Endothelial cell (in vitro differentiated cells): ENCODE measurements at regions not wholly inside any gene's neighbourhood (a gene's known extent, or its start where the extent isn't known, plus 50 kb on each side); places are given as distances from the start of the nearest gene placed in this dataset.

Source experiments
- DNase-seq: peaks from one replicate; pipeline ENCODE4 v3.0.0; 2021; ENCODE audit warnings: low spot score
- H3K27ac Mint-ChIP-seq: one replicate; pipeline ENCODE4 v1.8.0; 2021; ENCODE audit warnings: mixed read lengths, inconsistent platforms; ENCODE audit not compliant: unreplicated experiment
- H3K27me3 Mint-ChIP-seq: one replicate; pipeline ENCODE4 v1.8.0; 2021; ENCODE audit warnings: mild to moderate bottlenecking, moderate library complexity, mixed read lengths, inconsistent platforms; ENCODE audit not compliant: unreplicated experiment
- H3K36me3 Mint-ChIP-seq: one replicate; pipeline ENCODE4 v1.8.0; 2021; ENCODE audit warnings: mild to moderate bottlenecking, low read depth, mixed read lengths, inconsistent platforms; ENCODE audit not compliant: unreplicated experiment
- H3K4me1 Mint-ChIP-seq: one replicate; pipeline ENCODE4 v1.8.0; 2021; ENCODE audit warnings: mild to moderate bottlenecking, mixed read lengths, inconsistent platforms; ENCODE audit not compliant: unreplicated experiment
- H3K4me3 Mint-ChIP-seq: one replicate; pipeline ENCODE4 v1.8.0; 2021; ENCODE audit warnings: mild to moderate bottlenecking, mixed read lengths, inconsistent platforms; ENCODE audit not compliant: unreplicated experiment
- H3K9me3 Mint-ChIP-seq: one replicate; pipeline ENCODE4 v1.8.0; 2021; ENCODE audit warnings: mixed read lengths, inconsistent platforms; ENCODE audit not compliant: unreplicated experiment
- TF ChIP-seq, protein P1 (sequence below): fragments of 200-600 bp; sonication (generic); IDR thresholded peaks from one replicate; pipeline ENCODE4 v1.5.0; 2021; ENCODE audit warnings: antibody characterized with exemption; ENCODE audit not compliant: unreplicated experiment

DNA sequence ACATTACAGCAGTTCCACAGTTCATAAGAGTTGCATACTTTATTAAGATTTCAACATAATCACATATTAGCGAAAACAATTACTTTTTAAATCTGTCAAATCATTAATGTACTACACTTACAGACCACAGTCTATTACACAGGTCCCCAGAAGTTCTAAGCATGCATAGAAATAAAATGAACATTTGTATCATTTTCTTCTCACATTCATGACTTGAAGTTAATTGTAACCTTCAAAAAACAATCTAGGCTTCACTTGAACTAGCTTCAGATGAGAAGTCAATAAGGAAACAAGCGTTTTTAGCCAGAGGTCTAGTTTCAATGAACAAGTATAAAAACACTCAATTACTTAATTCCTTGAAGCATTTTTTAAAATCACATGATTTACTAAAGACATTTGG, 238.3 kb downstream of the HACE1 start:
- Mint-ChIP-seq H3K36me3 (no peaks in the 10 kb centered on the region), H3K4me1 (peaks cover 3% of the 10 kb centered on the region), H3K27ac (no peak overlapping the region), H3K9me3 (no peaks in the 10 kb centered on the region), H3K4me3 (no peak overlapping the region), H3K27me3 (no peaks in the 10 kb centered on the region)
- TF ChIP-seq, protein P1, sequence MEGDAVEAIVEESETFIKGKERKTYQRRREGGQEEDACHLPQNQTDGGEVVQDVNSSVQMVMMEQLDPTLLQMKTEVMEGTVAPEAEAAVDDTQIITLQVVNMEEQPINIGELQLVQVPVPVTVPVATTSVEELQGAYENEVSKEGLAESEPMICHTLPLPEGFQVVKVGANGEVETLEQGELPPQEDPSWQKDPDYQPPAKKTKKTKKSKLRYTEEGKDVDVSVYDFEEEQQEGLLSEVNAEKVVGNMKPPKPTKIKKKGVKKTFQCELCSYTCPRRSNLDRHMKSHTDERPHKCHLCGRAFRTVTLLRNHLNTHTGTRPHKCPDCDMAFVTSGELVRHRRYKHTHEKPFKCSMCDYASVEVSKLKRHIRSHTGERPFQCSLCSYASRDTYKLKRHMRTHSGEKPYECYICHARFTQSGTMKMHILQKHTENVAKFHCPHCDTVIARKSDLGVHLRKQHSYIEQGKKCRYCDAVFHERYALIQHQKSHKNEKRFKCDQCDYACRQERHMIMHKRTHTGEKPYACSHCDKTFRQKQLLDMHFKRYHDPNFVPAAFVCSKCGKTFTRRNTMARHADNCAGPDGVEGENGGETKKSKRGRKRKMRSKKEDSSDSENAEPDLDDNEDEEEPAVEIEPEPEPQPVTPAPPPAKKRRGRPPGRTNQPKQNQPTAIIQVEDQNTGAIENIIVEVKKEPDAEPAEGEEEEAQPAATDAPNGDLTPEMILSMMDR, result no peak
- DNase-seq, result no peak

DNA sequence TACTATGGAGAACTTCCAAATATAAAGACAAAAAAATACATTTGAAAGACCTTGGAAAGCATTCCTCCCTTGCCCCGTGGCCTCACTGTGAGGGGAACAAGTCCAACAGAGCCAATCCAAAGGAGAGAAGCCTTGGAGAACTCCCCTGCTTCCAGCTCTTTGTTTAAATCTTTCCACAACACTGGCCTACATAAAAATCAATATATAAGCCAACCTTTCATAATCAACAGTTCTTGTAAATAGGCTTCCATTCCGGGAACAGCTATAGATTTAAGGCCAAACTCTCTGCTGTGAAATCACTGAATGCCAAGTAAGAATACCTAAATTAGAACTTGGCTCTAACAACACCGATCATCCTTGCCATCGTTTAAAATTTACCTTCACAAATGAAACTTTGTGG, 242.1 kb downstream of the HACE1 start:
- no peak overlapping the region for H3K4me3 Mint-ChIP-seq
- no peaks in the 10 kb centered on the region for H3K36me3 Mint-ChIP-seq
- no peak for DNase-seq
- H3K27ac Mint-ChIP-seq, result no peak overlapping the region
- H3K27me3 Mint-ChIP-seq, result no peaks in the 10 kb centered on the region
- no peaks in the 10 kb centered on the region for H3K9me3 Mint-ChIP-seq
- no peaks in the 10 kb centered on the region for H3K4me1 Mint-ChIP-seq
- TF ChIP-seq, protein P1, result no peak

DNA sequence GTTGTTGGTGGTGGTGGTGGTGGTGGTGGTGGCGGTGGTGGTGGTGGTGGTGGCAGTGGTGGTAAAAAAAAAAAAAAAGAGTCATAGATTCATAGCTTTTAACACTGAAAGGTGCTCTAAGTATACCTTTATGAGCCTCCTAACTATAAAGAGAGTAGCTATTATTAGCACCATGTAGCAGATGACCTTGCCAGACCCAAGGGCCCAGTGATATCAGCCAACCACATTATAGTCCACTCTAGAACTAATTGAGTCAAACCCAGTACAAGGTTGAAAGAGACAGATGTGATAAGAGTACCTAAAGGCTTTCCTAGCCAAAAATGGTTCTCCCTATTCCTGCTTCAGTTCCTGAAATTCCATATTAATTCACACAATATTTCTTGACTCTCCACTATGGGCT, 245.3 kb downstream of the HACE1 start:
- Mint-ChIP-seq H3K4me3 (no peak overlapping the region), H3K36me3 (no peaks in the 10 kb centered on the region), H3K9me3 (no peaks in the 10 kb centered on the region), H3K27ac (no peak overlapping the region), H3K4me1 (no peaks in the 10 kb centered on the region), H3K27me3 (no peaks in the 10 kb centered on the region)
- TF ChIP-seq, protein P1, result no peak
- no peak for DNase-seq

DNA sequence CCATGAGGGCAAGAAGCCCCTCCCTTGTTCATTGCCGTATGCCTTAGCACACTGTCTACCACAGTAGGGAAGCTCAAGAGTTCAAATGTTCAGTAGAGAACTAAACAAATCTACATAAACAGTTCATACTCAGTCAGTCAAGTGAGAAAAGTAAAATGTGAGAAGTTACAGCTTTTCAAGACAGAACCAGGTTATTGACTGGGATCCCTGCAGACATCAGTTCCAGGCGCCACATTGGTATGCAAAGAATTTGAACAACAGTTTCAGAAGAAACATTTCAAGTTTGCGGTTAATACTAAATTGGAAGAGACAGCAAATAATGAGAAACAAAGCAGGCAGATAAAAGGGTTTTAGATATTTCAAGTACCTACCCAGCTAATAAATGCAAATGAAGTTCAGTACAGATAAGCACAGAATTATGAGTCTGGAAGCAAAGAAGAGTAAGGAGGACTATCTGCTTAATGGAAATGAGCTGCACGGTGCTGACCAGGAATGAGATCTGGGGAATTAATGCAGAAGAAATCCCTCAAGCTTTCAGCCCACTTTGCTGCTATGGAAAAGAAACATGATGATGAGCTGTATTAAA, 246.2 kb downstream of the HACE1 start:
- DNase-seq, result no peak
- Mint-ChIP-seq H3K4me3 (no peak overlapping the region), H3K27ac (no peak overlapping the region), H3K36me3 (no peaks in the 10 kb centered on the region), H3K4me1 (no peaks in the 10 kb centered on the region), H3K9me3 (no peaks in the 10 kb centered on the region), H3K27me3 (peaks cover 1% of the 10 kb centered on the region)
- TF ChIP-seq, protein P1, result no peak

DNA sequence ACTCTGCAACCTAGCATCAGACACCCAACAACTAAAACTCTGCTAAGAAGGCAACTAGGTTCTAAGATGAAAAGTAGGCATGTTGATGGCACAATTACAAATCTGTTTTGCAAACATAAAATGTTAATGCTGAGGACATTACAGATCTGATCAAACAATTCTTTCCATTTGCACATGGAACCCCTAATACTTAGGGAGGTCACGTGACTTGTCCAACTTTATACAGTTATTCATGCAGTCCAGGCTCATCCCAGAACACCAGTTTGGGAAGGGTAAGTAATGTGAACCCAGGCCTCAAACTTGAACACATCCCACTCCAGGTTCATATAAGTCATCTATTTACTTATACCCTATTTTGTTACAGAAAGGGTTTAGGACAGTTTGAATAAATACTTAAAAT, 247.2 kb downstream of the HACE1 start:
- Mint-ChIP-seq H3K4me1 (no peaks in the 10 kb centered on the region), H3K9me3 (no peaks in the 10 kb centered on the region), H3K27me3 (peaks cover 2% of the 10 kb centered on the region), H3K36me3 (no peaks in the 10 kb centered on the region), H3K27ac (no peak overlapping the region), H3K4me3 (no peak overlapping the region)
- TF ChIP-seq, protein P1, result no peak
- no peak for DNase-seq
